Bronchial epithelial cell (primary cell): ENCODE measurements at regions not wholly inside any gene's neighbourhood (a gene's known extent, or its start where the extent isn't known, plus 50 kb on each side); places are given as distances from the start of the nearest gene placed in this dataset.

Experiments used
- DNase-seq: peaks from one replicate; pipeline ENCODE4 v3.0.0-alpha.2; 2010; ENCODE audit warnings: low read depth
- FAIRE-seq: peaks from 2 replicates; lab custom pipeline; 2011; peaks lifted over from hg19 to GRCh38; lab: Jason Lieb, UNC
- H3K27me3 ChIP-seq: 2 replicates; pipeline ENCODE4 v1.5.1; 2011; ENCODE audit warnings: low read length; ENCODE audit not compliant: control insufficient read depth, insufficient read depth
- H3K36me3 ChIP-seq: 2 replicates; pipeline ENCODE4 v1.5.1; 2011; ENCODE audit warnings: low read length; ENCODE audit not compliant: control insufficient read depth, insufficient read depth
- H3K4me3 ChIP-seq: 2 replicates; pipeline ENCODE4 v1.5.1; 2011; ENCODE audit warnings: mild to moderate bottlenecking, low read depth, low read length, control low read depth
- TF ChIP-seq, protein P1 (sequence below): IDR thresholded peaks from 2 replicates; pipeline ENCODE4 v1.5.1; 2011; ENCODE audit warnings: mild to moderate bottlenecking, moderate library complexity, low read length, control low read depth, inconsistent platforms; ENCODE audit not compliant: insufficient read depth, severe bottlenecking

DNA sequence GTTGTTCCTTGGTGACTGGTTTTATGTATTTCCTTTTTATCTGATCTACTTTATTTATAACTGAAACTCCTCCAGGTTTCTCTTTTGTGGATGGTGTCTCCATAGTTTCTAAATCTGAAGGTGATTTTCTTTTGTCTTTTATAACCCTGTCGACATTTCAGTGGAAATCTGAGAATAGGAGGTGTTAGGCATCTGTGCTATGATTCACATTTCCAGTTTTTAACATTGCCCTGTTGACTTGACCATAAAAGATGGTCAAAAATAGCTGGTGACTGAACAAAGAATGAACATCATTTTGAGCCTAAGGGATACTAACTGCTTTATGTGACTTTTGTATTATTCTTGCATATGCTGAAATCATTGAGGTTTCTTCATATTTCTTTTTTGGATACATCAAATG is 190.5 kb downstream of the PCSK1 start:
- Histone ChIP-seq H3K27me3 (no peaks in the 10 kb centered on the region), H3K36me3 (no peaks in the 10 kb centered on the region), H3K4me3 (no peak overlapping the region)
- FAIRE-seq (no peak), DNase-seq (no peak)
- TF ChIP-seq, protein P1, sequence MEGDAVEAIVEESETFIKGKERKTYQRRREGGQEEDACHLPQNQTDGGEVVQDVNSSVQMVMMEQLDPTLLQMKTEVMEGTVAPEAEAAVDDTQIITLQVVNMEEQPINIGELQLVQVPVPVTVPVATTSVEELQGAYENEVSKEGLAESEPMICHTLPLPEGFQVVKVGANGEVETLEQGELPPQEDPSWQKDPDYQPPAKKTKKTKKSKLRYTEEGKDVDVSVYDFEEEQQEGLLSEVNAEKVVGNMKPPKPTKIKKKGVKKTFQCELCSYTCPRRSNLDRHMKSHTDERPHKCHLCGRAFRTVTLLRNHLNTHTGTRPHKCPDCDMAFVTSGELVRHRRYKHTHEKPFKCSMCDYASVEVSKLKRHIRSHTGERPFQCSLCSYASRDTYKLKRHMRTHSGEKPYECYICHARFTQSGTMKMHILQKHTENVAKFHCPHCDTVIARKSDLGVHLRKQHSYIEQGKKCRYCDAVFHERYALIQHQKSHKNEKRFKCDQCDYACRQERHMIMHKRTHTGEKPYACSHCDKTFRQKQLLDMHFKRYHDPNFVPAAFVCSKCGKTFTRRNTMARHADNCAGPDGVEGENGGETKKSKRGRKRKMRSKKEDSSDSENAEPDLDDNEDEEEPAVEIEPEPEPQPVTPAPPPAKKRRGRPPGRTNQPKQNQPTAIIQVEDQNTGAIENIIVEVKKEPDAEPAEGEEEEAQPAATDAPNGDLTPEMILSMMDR = no peak

DNA sequence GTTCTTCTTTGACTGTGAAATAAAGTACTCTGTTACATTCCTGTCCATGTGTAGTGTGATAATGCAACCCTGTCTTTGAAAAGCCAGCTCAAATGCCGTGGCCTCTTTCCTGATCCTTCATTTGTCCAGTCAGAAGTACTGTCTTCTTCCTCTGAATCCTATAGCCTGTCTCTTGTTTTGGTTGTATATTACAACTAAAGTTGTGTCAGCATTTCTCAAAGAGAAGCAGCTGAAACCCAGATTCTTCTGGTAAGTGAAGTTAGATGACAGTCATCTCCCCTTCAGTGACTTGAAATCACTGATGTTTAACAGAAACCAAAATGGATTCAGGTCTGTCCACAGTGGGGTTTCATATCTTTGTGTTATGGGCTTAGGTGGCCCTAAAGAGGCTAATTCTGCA is 196.2 kb downstream of the PCSK1 start:
- no peak overlapping the region for H3K4me3 ChIP-seq
- no peak for FAIRE-seq
- H3K36me3 ChIP-seq = no peaks in the 10 kb centered on the region
- H3K27me3 ChIP-seq = no peaks in the 10 kb centered on the region
- TF ChIP-seq, protein P1 = no peak
- DNase-seq = no peak

DNA sequence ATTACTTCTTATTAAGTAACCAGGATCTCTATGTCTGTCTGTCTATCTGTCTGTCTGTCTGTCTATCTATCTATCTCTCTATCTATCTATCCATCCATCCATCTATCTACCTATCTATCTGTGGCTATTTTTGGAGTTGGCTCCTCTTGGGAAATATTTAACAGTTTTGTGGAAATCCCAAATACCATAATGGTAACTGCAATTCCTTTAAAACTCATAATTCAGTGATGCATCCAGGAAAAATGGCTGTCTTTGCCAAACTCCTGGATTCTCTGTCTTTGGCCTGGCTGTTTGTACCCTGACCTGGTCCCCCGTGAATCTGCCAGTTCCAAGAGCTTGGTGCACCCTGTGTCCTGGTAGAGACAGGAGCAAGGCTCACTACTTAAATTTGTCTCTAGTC is 197.0 kb downstream of the PCSK1 start:
- TF ChIP-seq, protein P1 = no peak
- no peak overlapping the region for H3K4me3 ChIP-seq
- DNase-seq (no peak), FAIRE-seq (no peak)
- H3K36me3 ChIP-seq = no peaks in the 10 kb centered on the region
- H3K27me3 ChIP-seq = no peaks in the 10 kb centered on the region

DNA sequence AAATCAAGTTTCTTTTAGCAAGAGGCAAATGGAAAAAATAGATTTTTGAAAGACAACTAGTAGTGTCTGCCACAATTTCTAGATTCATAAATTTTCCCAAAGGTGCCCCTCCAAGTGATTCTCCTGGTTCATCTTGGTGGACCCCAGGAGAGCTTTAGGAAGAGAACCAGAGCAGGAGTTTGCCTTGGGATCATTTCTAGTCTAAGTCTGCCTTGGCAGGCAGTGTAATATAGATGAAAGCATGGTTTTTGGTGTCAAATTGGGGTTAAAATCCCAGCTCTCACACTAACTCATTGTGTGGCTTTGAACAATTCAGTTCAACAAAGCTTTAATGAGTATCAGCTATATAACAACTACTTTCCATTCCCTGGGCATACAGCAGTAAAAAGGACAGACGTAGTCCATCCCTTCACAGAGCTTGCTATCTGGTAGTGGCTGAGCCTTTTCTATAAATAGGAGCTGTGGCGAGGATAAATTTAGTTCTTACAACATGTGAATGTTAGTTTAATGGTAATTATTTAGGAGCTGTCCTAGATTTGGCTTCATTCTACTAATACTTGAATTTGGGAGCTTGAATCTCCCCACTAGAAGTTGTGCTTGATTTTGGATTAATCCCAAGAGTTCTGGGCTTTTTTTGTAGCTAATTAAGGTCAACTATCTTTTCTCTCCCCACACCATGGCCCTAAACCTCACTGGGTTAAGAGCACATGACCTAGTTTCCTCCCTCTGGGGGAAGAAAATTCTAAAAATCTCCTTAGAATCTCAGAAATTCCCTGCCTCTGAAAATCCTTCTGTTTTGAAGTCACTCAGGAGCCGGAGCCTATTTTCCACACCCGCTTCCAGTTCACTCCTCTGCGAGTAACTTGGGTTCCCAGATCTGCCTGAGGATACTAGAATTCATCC is 197.8 kb downstream of the PCSK1 start:
- Histone ChIP-seq H3K4me3 (no peak overlapping the region), H3K27me3 (no peaks in the 10 kb centered on the region), H3K36me3 (no peaks in the 10 kb centered on the region)
- DNase-seq (no peak), FAIRE-seq (no peak)
- TF ChIP-seq, protein P1 = no peak

DNA sequence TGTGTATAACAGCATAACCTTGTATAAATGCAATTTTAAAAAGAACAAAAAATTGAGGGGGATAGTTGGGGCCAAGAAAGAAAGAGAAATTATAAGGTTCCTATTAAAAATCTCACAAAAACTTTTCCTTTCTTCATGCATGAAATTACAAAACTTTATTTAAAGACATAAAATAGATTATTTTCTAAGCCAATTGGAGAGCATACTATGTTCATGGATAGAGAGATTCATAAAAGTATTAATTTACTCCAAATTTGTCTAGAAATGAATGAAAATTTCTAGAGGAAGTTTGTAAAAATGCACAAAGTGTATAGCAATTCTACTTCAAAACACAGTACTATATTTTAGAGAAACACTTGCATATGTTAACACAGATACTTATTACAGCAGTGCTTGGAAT is 200.4 kb downstream of the PCSK1 start:
- TF ChIP-seq, protein P1 = no peak
- DNase-seq (no peak), FAIRE-seq (no peak)
- Histone ChIP-seq H3K4me3 (no peak overlapping the region), H3K27me3 (no peaks in the 10 kb centered on the region), H3K36me3 (no peaks in the 10 kb centered on the region)
